Loucy (cell line): ENCODE measurements at regions not wholly inside any gene's neighbourhood (a gene's known extent, or its start where the extent isn't known, plus 50 kb on each side); places are given as distances from the start of the nearest gene placed in this dataset.

ENCODE experiments used
- H2AFZ ChIP-seq: fragments of 200-600 bp; sonication (generic); 2 replicates; pipeline ENCODE4 v1.6.0; 2016; ENCODE audit warnings: antibody characterized with exemption, mild to moderate bottlenecking, low read length, moderate library complexity
- H3F3A ChIP-seq: fragments of 200-600 bp; 2 replicates; pipeline ENCODE4 v1.6.0; 2016; ENCODE audit warnings: antibody characterized with exemption, low read depth, mild to moderate bottlenecking
- H3K27me3 ChIP-seq: fragments of 200-600 bp; sonication (generic); 2 replicates; pipeline ENCODE4 v1.6.1; 2014; ENCODE audit warnings: low read length, mild to moderate bottlenecking; ENCODE audit not compliant: insufficient read depth, poor library complexity, severe bottlenecking
- H3K36me3 ChIP-seq: fragments of 200-600 bp; sonication (generic); 2 replicates; pipeline ENCODE4 v1.6.1; 2016; ENCODE audit warnings: low read length; ENCODE audit not compliant: insufficient read depth
- H3K4me1 ChIP-seq: fragments of 200-600 bp; sonication (generic); 2 replicates; pipeline ENCODE4 v1.5.1; 2014; ENCODE audit warnings: low read length, mild to moderate bottlenecking; ENCODE audit not compliant: insufficient read depth, poor library complexity, severe bottlenecking
- H3K4me2 ChIP-seq: fragments of 200-600 bp; sonication (generic); 2 replicates; pipeline ENCODE4 v1.6.0; 2014; ENCODE audit warnings: antibody characterized with exemption, low read length, low read depth, mild to moderate bottlenecking; ENCODE audit not compliant: poor library complexity, severe bottlenecking
- H3K4me3 ChIP-seq: fragments of 200-600 bp; sonication (generic); 2 replicates; pipeline ENCODE4 v1.5.1; 2014; ENCODE audit warnings: low read length, mild to moderate bottlenecking, mixed read lengths; ENCODE audit not compliant: poor library complexity, severe bottlenecking
- H3K79me2 ChIP-seq: fragments of 200-600 bp; sonication (generic); 2 replicates; pipeline ENCODE4 v1.6.1; 2014; ENCODE audit warnings: low read length; ENCODE audit not compliant: insufficient read depth
- H3K9ac ChIP-seq: fragments of 200-600 bp; sonication (generic); 2 replicates; pipeline ENCODE4 v1.6.0; 2014; ENCODE audit warnings: mild to moderate bottlenecking, low read depth, low read length, moderate library complexity; ENCODE audit not compliant: poor library complexity, severe bottlenecking
- H3K9me2 ChIP-seq: fragments of 200-600 bp; sonication (generic); replicated peaks from 2 replicates; pipeline ENCODE4 v1.6.1; 2016; ENCODE audit warnings: low read depth, low read length, mixed read lengths
- H3K9me3 ChIP-seq: fragments of 200-600 bp; sonication (generic); 2 replicates; pipeline ENCODE4 v1.6.1; 2014; ENCODE audit warnings: mild to moderate bottlenecking, antibody characterized with exemption, low read length, low read depth; ENCODE audit not compliant: insufficient read depth
- H4K20me1 ChIP-seq: fragments of 200-600 bp; sonication (generic); 2 replicates; pipeline ENCODE4 v1.6.0; 2014; ENCODE audit warnings: antibody characterized with exemption, low read length, mild to moderate bottlenecking; ENCODE audit not compliant: insufficient read depth, poor library complexity, severe bottlenecking
- CTCF ChIP-seq: fragments of 200-600 bp; sonication (generic); conservative IDR thresholded peaks from 2 replicates; pipeline ENCODE4 v1.5.1; 2014; ENCODE audit warnings: mild to moderate bottlenecking, antibody characterized with exemption, low read length
- EZH2phosphoT487 ChIP-seq: fragments of 200-600 bp; IDR thresholded peaks from 2 replicates; pipeline ENCODE4 v1.6.1; 2018; ENCODE audit warnings: antibody characterized with exemption, mild to moderate bottlenecking, moderate library complexity, borderline replicate concordance

GRCh38 chr9:13942201-13942600 is 371.7 kb downstream of the NFIB start:
- Histone ChIP-seq H3K9ac (no peak overlapping the region), H3K4me2 (no peak overlapping the region), H3K27me3 (peaks cover 73% of the 10 kb centered on the region), H3K36me3 (no peaks in the 10 kb centered on the region), H3K79me2 (no peaks in the 10 kb centered on the region), H3K9me3 (no peaks in the 10 kb centered on the region), H4K20me1 (no peaks in the 10 kb centered on the region), H3K9me2 (no peaks in the 10 kb centered on the region), H2AFZ (no peak overlapping the region), H3K4me1 (no peaks in the 10 kb centered on the region), H3F3A (no peaks in the 10 kb centered on the region), H3K4me3 (no peak overlapping the region)
- TF ChIP-seq EZH2phosphoT487, result no peak
- TF ChIP-seq CTCF, result no peak

GRCh38 chr9:13941714-13942113 is 372.2 kb downstream of the NFIB start:
- H3K4me1 ChIP-seq, result no peaks in the 10 kb centered on the region
- no peaks in the 10 kb centered on the region for H3K36me3 ChIP-seq
- H3K9ac ChIP-seq, result no peak overlapping the region
- no peaks in the 10 kb centered on the region for H4K20me1 ChIP-seq
- no peak for TF ChIP-seq EZH2phosphoT487
- no peak for TF ChIP-seq CTCF
- no peak overlapping the region for H3K4me2 ChIP-seq
- no peak overlapping the region for H3K4me3 ChIP-seq
- H3K9me2 ChIP-seq, result no peaks in the 10 kb centered on the region
- peaks cover 68% of the 10 kb centered on the region for H3K27me3 ChIP-seq
- H3K79me2 ChIP-seq, result no peaks in the 10 kb centered on the region
- no peak overlapping the region for H2AFZ ChIP-seq
- no peaks in the 10 kb centered on the region for H3F3A ChIP-seq
- H3K9me3 ChIP-seq, result no peaks in the 10 kb centered on the region

- TF ChIP-seq EZH2phosphoT487 (no peak), CTCF (no peak)
- Histone ChIP-seq H3K9me3 (no peaks in the 10 kb centered on the region), H2AFZ (no peak overlapping the region), H3K4me2 (no peak overlapping the region), H3K27me3 (peaks cover 50% of the 10 kb centered on the region), H4K20me1 (no peaks in the 10 kb centered on the region), H3K79me2 (no peaks in the 10 kb centered on the region), H3K4me1 (no peaks in the 10 kb centered on the region), H3K36me3 (no peaks in the 10 kb centered on the region), H3K9ac (no peak overlapping the region), H3K9me2 (no peaks in the 10 kb centered on the region), H3F3A (no peaks in the 10 kb centered on the region), H3K4me3 (no peak overlapping the region)
Measured at GRCh38 chr9:13939701-13940490, 374.0 kb downstream of the NFIB start.
